ENCODE measurements at regions not wholly inside any gene's neighbourhood (a gene's known extent, or its start where the extent isn't known, plus 50 kb on each side); places are given as distances from the start of the nearest gene placed in this dataset.

- TF ChIP-seq EZH2 (IDR thresholded peaks at IDR 0.05; ENCODE audit: insufficient read depth, poor library complexity, severe bottlenecking) (no peak), EZH2phosphoT487 (IDR thresholded peaks at IDR 0.05; ENCODE audit: insufficient read depth, low read depth) (no peak)
Observed at GRCh38 chr1:95935719-95936118, 701.7 kb downstream of the RWDD3 start.
